ENCODE measurements at regions not wholly inside any gene's neighbourhood (a gene's known extent, or its start where the extent isn't known, plus 50 kb on each side); places are given as distances from the start of the nearest gene placed in this dataset.
A peak's percentile ranks its signal among the peaks of the same experiment; 100 is the strongest.

DNA sequence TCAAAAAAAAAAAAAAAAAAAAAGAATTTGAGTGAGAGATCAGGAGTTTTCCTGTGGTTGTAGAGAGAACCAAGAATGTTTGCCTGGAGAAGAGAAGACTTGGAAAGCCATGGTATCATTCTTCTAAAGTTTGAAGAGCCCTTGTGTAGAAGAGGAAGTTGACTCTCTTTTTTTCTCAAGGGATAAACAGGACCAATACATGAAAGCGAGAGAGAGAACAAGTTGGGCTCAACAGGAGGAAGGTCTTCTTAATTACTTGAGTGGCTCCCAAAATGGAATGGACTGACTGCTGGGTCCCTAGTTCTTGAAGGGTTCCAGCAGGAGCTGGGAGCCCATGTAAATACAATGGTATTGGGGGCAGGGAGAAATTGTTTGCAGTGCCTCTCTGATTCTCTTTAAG lies 173.3 kb upstream of the ADO start:
- H3K36me3 ChIP-seq (ENCODE audit: insufficient read depth, low read length): no peaks in the 10 kb centered on the region
- H3K4me3 ChIP-seq (ENCODE audit: low read length): no peak overlapping the region
- H3K9me3 ChIP-seq (ENCODE audit: low read length): no peaks in the 10 kb centered on the region
- DNase-seq: no peak
- H3K4me2 ChIP-seq (ENCODE audit: low read depth, low read length, poor library complexity, severe bottlenecking): no peak overlapping the region
- no peaks in the 10 kb centered on the region for H3K79me2 ChIP-seq (ENCODE audit: low read length)
- H3K9ac ChIP-seq (ENCODE audit: low read length): no peak overlapping the region
- H3K9me2 ChIP-seq (replicated peaks; ENCODE audit: insufficient read depth, low read length): no peaks in the 10 kb centered on the region
- H3K27ac ChIP-seq (ENCODE audit: low read length): no peak overlapping the region
- H3K27me3 ChIP-seq (ENCODE audit: low read length): no peaks in the 10 kb centered on the region
- H2AFZ ChIP-seq (ENCODE audit: low read length): no peak overlapping the region
- peaks cover 31% of the 10 kb centered on the region for H3K4me1 ChIP-seq (ENCODE audit: low read length)
- no peaks in the 10 kb centered on the region for H4K20me1 ChIP-seq (ENCODE audit: insufficient read depth, low read depth, low read length)

DNA sequence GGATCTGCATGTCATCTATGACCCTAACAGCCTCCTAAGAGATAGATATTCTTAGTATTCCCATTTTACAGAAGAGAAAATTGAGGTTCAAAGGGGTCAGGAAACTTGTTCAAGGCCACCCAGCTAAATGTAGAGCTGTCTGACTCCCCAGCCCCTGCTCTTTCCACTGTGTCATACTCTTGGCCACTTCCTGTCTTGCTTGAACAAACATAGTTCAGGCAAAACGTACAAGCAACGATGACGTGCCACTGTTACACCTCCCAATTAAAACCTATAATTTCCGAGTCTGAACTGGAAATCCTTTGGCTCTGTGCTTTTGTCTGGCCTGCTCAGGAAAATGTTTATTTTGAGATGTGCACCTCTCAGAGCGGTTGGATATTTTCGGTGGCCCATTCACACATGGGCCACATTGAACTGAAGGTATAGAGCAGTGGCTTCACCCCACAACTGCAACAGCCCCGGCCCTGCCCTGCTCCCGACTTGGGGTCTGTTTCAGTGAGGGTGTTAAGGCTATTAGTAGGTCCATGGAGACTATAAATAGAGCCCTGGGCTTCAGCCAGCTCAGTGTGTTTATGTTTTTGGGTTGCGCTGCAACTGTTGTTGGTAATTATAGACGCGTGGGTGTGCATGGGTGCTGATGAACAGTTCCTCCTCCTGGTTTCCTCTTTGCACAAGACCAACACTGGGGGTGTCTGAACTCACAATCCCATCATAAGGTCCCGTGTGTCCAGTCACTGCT lies 172.3 kb upstream of the ADO start:
- Histone ChIP-seq H3K9ac (ENCODE audit: low read length) (no peak overlapping the region), H3K36me3 (ENCODE audit: insufficient read depth, low read length) (no peaks in the 10 kb centered on the region), H3K4me2 (ENCODE audit: low read depth, low read length, poor library complexity, severe bottlenecking) (peak overlapping the region; percentile 45), H3K27me3 (ENCODE audit: low read length) (no peaks in the 10 kb centered on the region), H4K20me1 (ENCODE audit: insufficient read depth, low read depth, low read length) (no peaks in the 10 kb centered on the region), H3K27ac (ENCODE audit: low read length) (no peak overlapping the region), H3K9me3 (ENCODE audit: low read length) (no peaks in the 10 kb centered on the region), H3K79me2 (ENCODE audit: low read length) (no peaks in the 10 kb centered on the region), H2AFZ (ENCODE audit: low read length) (peak overlapping the region; percentile 57; the same call in 1 of the 2 replicates), H3K9me2 (replicated peaks; ENCODE audit: insufficient read depth, low read length) (no peaks in the 10 kb centered on the region), H3K4me3 (ENCODE audit: low read length) (no peak overlapping the region), H3K4me1 (ENCODE audit: low read length) (peaks cover 29% of the 10 kb centered on the region)
- peak; percentile 76 for DNase-seq

GRCh38 chr10:62633976-62634375 lies 170.5 kb upstream of the ADO start:
- no peak overlapping the region for H3K4me2 ChIP-seq (ENCODE audit: low read depth, low read length, poor library complexity, severe bottlenecking)
- H4K20me1 ChIP-seq (ENCODE audit: insufficient read depth, low read depth, low read length): no peaks in the 10 kb centered on the region
- no peaks in the 10 kb centered on the region for H3K9me3 ChIP-seq (ENCODE audit: low read length)
- no peak overlapping the region for H3K4me3 ChIP-seq (ENCODE audit: low read length)
- H3K79me2 ChIP-seq (ENCODE audit: low read length): no peaks in the 10 kb centered on the region
- no peaks in the 10 kb centered on the region for H3K36me3 ChIP-seq (ENCODE audit: insufficient read depth, low read length)
- no peak overlapping the region for H2AFZ ChIP-seq (ENCODE audit: low read length)
- no peaks in the 10 kb centered on the region for H3K27me3 ChIP-seq (ENCODE audit: low read length)
- no peaks in the 10 kb centered on the region for H3K9me2 ChIP-seq (replicated peaks; ENCODE audit: insufficient read depth, low read length)
- H3K9ac ChIP-seq (ENCODE audit: low read length): no peak overlapping the region
- H3K4me1 ChIP-seq (ENCODE audit: low read length): peaks cover 36% of the 10 kb centered on the region
- no peak overlapping the region for H3K27ac ChIP-seq (ENCODE audit: low read length)
- no peak for DNase-seq

DNA sequence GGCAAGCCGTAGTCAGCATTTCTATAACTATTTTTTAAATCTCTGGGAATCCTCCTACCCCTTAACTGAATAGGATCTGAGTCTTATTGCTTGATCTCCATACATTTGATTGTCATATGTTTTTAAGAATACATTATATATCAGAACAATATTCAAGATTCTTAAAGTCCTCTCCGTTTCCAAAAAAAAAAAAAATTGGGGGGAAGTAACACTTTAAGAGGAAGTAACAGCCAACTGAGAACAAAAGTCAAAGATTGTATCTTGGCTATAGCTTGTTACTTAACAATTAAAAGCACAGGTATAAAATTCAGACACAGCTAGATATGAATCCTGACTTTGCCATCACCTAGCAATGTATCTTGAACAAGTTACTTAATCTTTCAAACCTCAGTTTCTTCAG lies 169.9 kb upstream of the ADO start:
- Histone ChIP-seq H3K36me3 (ENCODE audit: insufficient read depth, low read length) (no peaks in the 10 kb centered on the region), H3K9me3 (ENCODE audit: low read length) (no peaks in the 10 kb centered on the region), H4K20me1 (ENCODE audit: insufficient read depth, low read depth, low read length) (no peaks in the 10 kb centered on the region), H3K4me3 (ENCODE audit: low read length) (no peak overlapping the region), H3K27me3 (ENCODE audit: low read length) (no peaks in the 10 kb centered on the region), H3K4me2 (ENCODE audit: low read depth, low read length, poor library complexity, severe bottlenecking) (no peak overlapping the region), H3K27ac (ENCODE audit: low read length) (no peak overlapping the region), H3K79me2 (ENCODE audit: low read length) (no peaks in the 10 kb centered on the region), H3K4me1 (ENCODE audit: low read length) (peaks cover 36% of the 10 kb centered on the region), H3K9ac (ENCODE audit: low read length) (no peak overlapping the region), H2AFZ (ENCODE audit: low read length) (no peak overlapping the region), H3K9me2 (replicated peaks; ENCODE audit: insufficient read depth, low read length) (no peaks in the 10 kb centered on the region)
- DNase-seq: no peak

DNA sequence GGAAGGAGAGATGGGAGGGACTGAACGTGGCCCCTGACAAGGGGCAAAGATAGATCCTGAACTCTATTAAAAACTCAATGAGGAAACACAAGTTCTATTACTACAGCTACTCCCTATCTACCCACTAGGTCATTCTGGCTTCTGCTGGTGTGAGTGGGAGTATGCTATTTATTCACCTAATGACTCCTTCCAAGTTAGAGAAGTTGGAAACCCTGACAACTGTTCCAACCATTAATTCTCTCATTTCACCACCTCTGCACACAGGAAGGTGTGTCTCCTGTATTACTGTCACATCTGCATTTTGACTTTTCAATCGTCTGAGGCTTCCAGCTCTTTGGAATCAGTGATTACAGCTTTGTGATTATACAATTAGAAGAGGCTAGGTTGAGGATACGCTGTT lies 169.4 kb upstream of the ADO start:
- no peak for DNase-seq
- H2AFZ ChIP-seq (ENCODE audit: low read length): no peak overlapping the region
- no peaks in the 10 kb centered on the region for H4K20me1 ChIP-seq (ENCODE audit: insufficient read depth, low read depth, low read length)
- no peaks in the 10 kb centered on the region for H3K27me3 ChIP-seq (ENCODE audit: low read length)
- H3K79me2 ChIP-seq (ENCODE audit: low read length): no peaks in the 10 kb centered on the region
- no peak overlapping the region for H3K9ac ChIP-seq (ENCODE audit: low read length)
- no peak overlapping the region for H3K27ac ChIP-seq (ENCODE audit: low read length)
- H3K9me3 ChIP-seq (ENCODE audit: low read length): no peaks in the 10 kb centered on the region
- H3K4me1 ChIP-seq (ENCODE audit: low read length): peaks cover 36% of the 10 kb centered on the region
- H3K36me3 ChIP-seq (ENCODE audit: insufficient read depth, low read length): no peaks in the 10 kb centered on the region
- no peaks in the 10 kb centered on the region for H3K9me2 ChIP-seq (replicated peaks; ENCODE audit: insufficient read depth, low read length)
- no peak overlapping the region for H3K4me2 ChIP-seq (ENCODE audit: low read depth, low read length, poor library complexity, severe bottlenecking)
- no peak overlapping the region for H3K4me3 ChIP-seq (ENCODE audit: low read length)

GRCh38 chr10:62636825-62637248 lies 167.7 kb upstream of the ADO start:
- Histone ChIP-seq H3K4me2 (ENCODE audit: low read depth, low read length, poor library complexity, severe bottlenecking) (peak overlapping the region; percentile 56), H3K9ac (ENCODE audit: low read length) (peak overlapping the region; percentile 48)
- DNase-seq: peak; percentile 76

DNA sequence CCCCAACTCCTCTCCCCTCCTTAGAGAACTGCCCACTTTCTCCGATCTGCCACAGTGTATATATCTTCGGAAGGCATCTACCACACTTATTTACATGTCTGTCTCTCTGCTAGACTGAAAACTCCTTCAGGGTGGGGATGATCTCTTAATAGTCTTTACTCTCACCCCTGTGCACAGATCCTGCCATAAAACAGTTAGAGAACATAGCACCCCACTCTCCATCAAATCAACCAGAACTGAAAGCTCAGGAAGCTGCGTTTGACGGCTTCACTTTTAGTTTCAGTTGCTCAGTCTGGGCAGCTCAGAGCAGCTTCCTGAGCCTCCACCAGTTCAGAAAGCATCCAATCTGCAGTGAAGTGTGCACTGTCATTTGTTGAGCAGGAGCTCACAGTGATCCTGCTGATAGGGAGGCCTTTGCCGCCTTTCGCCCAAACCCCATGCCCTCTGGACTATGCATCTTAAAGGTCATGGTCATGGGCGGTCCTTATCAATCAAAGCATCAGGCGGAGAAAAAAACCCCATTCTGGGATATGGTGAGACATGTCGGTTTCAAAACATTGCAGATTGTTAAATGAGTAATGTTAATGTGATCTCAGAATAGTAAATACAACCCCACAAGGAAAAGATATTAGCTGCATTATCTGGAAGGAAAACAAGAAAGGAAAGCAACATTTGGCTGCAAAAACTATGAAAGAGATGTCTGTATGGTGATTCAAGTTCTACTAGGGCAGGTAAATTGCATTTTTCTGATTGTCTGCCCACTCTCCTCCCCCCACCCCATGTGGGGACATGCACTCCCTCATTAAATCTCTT lies 167.1 kb upstream of the ADO start:
- no peaks in the 10 kb centered on the region for H3K9me3 ChIP-seq (ENCODE audit: low read length)
- H3K4me1 ChIP-seq (ENCODE audit: low read length): peaks cover 24% of the 10 kb centered on the region
- peak overlapping the region; percentile 44 for H3K4me3 ChIP-seq (ENCODE audit: low read length)
- H4K20me1 ChIP-seq (ENCODE audit: insufficient read depth, low read depth, low read length): no peaks in the 10 kb centered on the region
- no peaks in the 10 kb centered on the region for H3K79me2 ChIP-seq (ENCODE audit: low read length)
- H3K27ac ChIP-seq (ENCODE audit: low read length): peak overlapping the region; percentile 16; the same call in 1 of the 2 replicates
- peak; percentile 64 for DNase-seq
- H3K36me3 ChIP-seq (ENCODE audit: insufficient read depth, low read length): no peaks in the 10 kb centered on the region
- peak overlapping the region; percentile 48 for H3K9ac ChIP-seq (ENCODE audit: low read length)
- H3K9me2 ChIP-seq (replicated peaks; ENCODE audit: insufficient read depth, low read length): no peaks in the 10 kb centered on the region
- no peaks in the 10 kb centered on the region for H3K27me3 ChIP-seq (ENCODE audit: low read length)
- H3K4me2 ChIP-seq (ENCODE audit: low read depth, low read length, poor library complexity, severe bottlenecking): peak overlapping the region; percentile 56
- H2AFZ ChIP-seq (ENCODE audit: low read length): peak overlapping the region; percentile 56

More at GRCh38 chr10:62636825-62637248, 167.7 kb upstream of the ADO start:
- H4K20me1 ChIP-seq (ENCODE audit: insufficient read depth, low read depth, low read length): no peaks in the 10 kb centered on the region
- no peaks in the 10 kb centered on the region for H3K79me2 ChIP-seq (ENCODE audit: low read length)
- H3K36me3 ChIP-seq (ENCODE audit: insufficient read depth, low read length): no peaks in the 10 kb centered on the region
- H3K9me2 ChIP-seq (replicated peaks; ENCODE audit: insufficient read depth, low read length): no peaks in the 10 kb centered on the region
- no peaks in the 10 kb centered on the region for H3K9me3 ChIP-seq (ENCODE audit: low read length)
- peaks cover 30% of the 10 kb centered on the region for H3K4me1 ChIP-seq (ENCODE audit: low read length)
- peak overlapping the region; percentile 44 for H3K4me3 ChIP-seq (ENCODE audit: low read length)
- H3K27me3 ChIP-seq (ENCODE audit: low read length): no peaks in the 10 kb centered on the region
- H2AFZ ChIP-seq (ENCODE audit: low read length): peak overlapping the region; percentile 56; the same call in 1 of the 2 replicates
- peak overlapping the region; percentile 16; the same call in 1 of the 2 replicates for H3K27ac ChIP-seq (ENCODE audit: low read length)

DNA sequence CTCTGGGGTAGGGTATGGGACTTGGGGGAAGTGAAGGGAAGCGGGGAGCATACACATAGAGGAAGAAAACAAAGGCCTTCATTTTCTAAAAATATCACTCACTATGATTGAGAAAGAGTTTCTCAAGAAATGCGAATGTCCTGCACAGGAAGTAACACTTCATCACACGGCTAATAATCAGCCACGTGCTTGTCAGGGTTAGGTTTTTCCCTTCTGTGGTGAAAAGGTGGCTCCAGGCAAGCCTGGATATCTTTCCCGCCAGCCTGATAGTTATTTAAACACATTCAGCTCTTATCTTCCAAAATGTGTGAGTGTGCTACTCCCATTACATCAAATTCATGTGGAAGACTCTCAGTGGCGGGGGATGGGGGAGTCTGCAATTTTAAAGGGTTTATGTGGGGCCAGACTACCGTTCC lies 166.4 kb upstream of the ADO start:
- peaks cover 21% of the 10 kb centered on the region for H3K4me1 ChIP-seq (ENCODE audit: low read length)
- peak overlapping the region; percentile 16; the same call in 1 of the 2 replicates for H3K27ac ChIP-seq (ENCODE audit: low read length)
- no peaks in the 10 kb centered on the region for H3K27me3 ChIP-seq (ENCODE audit: low read length)
- H3K79me2 ChIP-seq (ENCODE audit: low read length): no peaks in the 10 kb centered on the region
- H3K36me3 ChIP-seq (ENCODE audit: insufficient read depth, low read length): no peaks in the 10 kb centered on the region
- DNase-seq: no peak
- no peaks in the 10 kb centered on the region for H3K9me2 ChIP-seq (replicated peaks; ENCODE audit: insufficient read depth, low read length)
- H4K20me1 ChIP-seq (ENCODE audit: insufficient read depth, low read depth, low read length): no peaks in the 10 kb centered on the region
- H3K4me2 ChIP-seq (ENCODE audit: low read depth, low read length, poor library complexity, severe bottlenecking): peak overlapping the region; percentile 56
- H3K9ac ChIP-seq (ENCODE audit: low read length): 0 out of 2 replicates have a peak overlapping the region, but pooled peaks have one; percentile 48
- H2AFZ ChIP-seq (ENCODE audit: low read length): peak overlapping the region; percentile 56
- H3K4me3 ChIP-seq (ENCODE audit: low read length): no peak overlapping the region
- H3K9me3 ChIP-seq (ENCODE audit: low read length): no peaks in the 10 kb centered on the region

Measured in Karpas-422 (cell line).